ENCODE measurements at regions not wholly inside any gene's neighbourhood (a gene's known extent, or its start where the extent isn't known, plus 50 kb on each side); places are given as distances from the start of the nearest gene placed in this dataset.

GRCh38 chr1:244218220-244218619 lies 167.1 kb downstream of the ZBTB18 start:
- H3K4me2 ChIP-seq (ENCODE audit: low read length): no peak overlapping the region
- H3K27me3 ChIP-seq (ENCODE audit: insufficient read depth, low read length): no peaks in the 10 kb centered on the region
- H3K36me3 Mint-ChIP-seq (ENCODE audit: low read depth, unreplicated experiment): peaks cover 2% of the 10 kb centered on the region
- no peaks in the 10 kb centered on the region for H3K36me3 ChIP-seq (ENCODE audit: insufficient read depth, low read length)
- peaks cover 3% of the 10 kb centered on the region for H3K9me3 Mint-ChIP-seq (ENCODE audit: unreplicated experiment)
- no peak overlapping the region for H3K4me3 ChIP-seq (ENCODE audit: insufficient read depth, low read depth, low read length)
- peaks cover 6% of the 10 kb centered on the region for H3K4me1 Mint-ChIP-seq (ENCODE audit: low read depth, unreplicated experiment)
- no peak overlapping the region for H3K27ac Mint-ChIP-seq (ENCODE audit: unreplicated experiment)
- FAIRE-seq (no peak), DNase-seq (ENCODE audit: low read depth) (no peak)
- H2AFZ ChIP-seq (ENCODE audit: low read depth, low read length): no peak overlapping the region
- TF ChIP-seq CTCF (IDR thresholded peaks at IDR 0.05; ENCODE audit: insufficient read depth, low read depth, low read length) (no peak), EZH2 (IDR thresholded peaks at IDR 0.05; ENCODE audit: insufficient read depth, low read length) (no peak)
- no peak overlapping the region for H3K27ac ChIP-seq (ENCODE audit: low read depth, low read length)
- H3K4me3 Mint-ChIP-seq (ENCODE audit: unreplicated experiment): no peak overlapping the region
- H3K27me3 Mint-ChIP-seq (ENCODE audit: low read depth, unreplicated experiment): peaks cover 18% of the 10 kb centered on the region
- peaks cover 11% of the 10 kb centered on the region for H3K4me1 ChIP-seq (ENCODE audit: insufficient read depth, low read length)
- H3K79me2 ChIP-seq (ENCODE audit: insufficient read depth, low read length): no peaks in the 10 kb centered on the region
- H3K9ac ChIP-seq (ENCODE audit: low read length): no peak overlapping the region
- no peaks in the 10 kb centered on the region for H4K20me1 ChIP-seq (ENCODE audit: insufficient read depth, low read length)
- no peaks in the 10 kb centered on the region for H3K9me3 ChIP-seq (ENCODE audit: insufficient read depth, low read depth, low read length)

GRCh38 chr1:244219149-244219548 lies 168.1 kb downstream of the ZBTB18 start:
- Histone ChIP-seq H3K27ac (ENCODE audit: low read depth, low read length) (no peak overlapping the region), H3K4me1 (ENCODE audit: insufficient read depth, low read length) (peaks cover 7% of the 10 kb centered on the region), H3K9me3 (ENCODE audit: insufficient read depth, low read depth, low read length) (no peaks in the 10 kb centered on the region), H3K36me3 (ENCODE audit: insufficient read depth, low read length) (no peaks in the 10 kb centered on the region), H3K27me3 (ENCODE audit: insufficient read depth, low read length) (no peaks in the 10 kb centered on the region), H2AFZ (ENCODE audit: low read depth, low read length) (no peak overlapping the region), H3K9ac (ENCODE audit: low read length) (no peak overlapping the region), H3K4me2 (ENCODE audit: low read length) (no peak overlapping the region), H4K20me1 (ENCODE audit: insufficient read depth, low read length) (no peaks in the 10 kb centered on the region), H3K4me3 (ENCODE audit: insufficient read depth, low read depth, low read length) (no peak overlapping the region), H3K79me2 (ENCODE audit: insufficient read depth, low read length) (no peaks in the 10 kb centered on the region)
- peaks cover 4% of the 10 kb centered on the region for H3K4me1 Mint-ChIP-seq (ENCODE audit: low read depth, unreplicated experiment)
- peaks cover 18% of the 10 kb centered on the region for H3K27me3 Mint-ChIP-seq (ENCODE audit: low read depth, unreplicated experiment)
- no peak overlapping the region for H3K27ac Mint-ChIP-seq (ENCODE audit: unreplicated experiment)
- peaks cover 2% of the 10 kb centered on the region for H3K36me3 Mint-ChIP-seq (ENCODE audit: low read depth, unreplicated experiment)
- DNase-seq (ENCODE audit: low read depth) (no peak), FAIRE-seq (no peak)
- no peak overlapping the region for H3K4me3 Mint-ChIP-seq (ENCODE audit: unreplicated experiment)
- no peak for TF ChIP-seq EZH2 (IDR thresholded peaks at IDR 0.05; ENCODE audit: insufficient read depth, low read length)
- TF ChIP-seq CTCF (IDR thresholded peaks at IDR 0.05; ENCODE audit: insufficient read depth, low read depth, low read length): no peak
- H3K9me3 Mint-ChIP-seq (ENCODE audit: unreplicated experiment): peaks cover under 1% of the 10 kb centered on the region

- no peak overlapping the region for H3K27ac ChIP-seq (ENCODE audit: low read depth, low read length)
- no peaks in the 10 kb centered on the region for H4K20me1 ChIP-seq (ENCODE audit: insufficient read depth, low read length)
- no peak overlapping the region for H3K4me3 ChIP-seq (ENCODE audit: insufficient read depth, low read depth, low read length)
- Mint-ChIP-seq H3K27ac (ENCODE audit: unreplicated experiment) (no peak overlapping the region), H3K4me3 (ENCODE audit: unreplicated experiment) (no peak overlapping the region), H3K27me3 (ENCODE audit: low read depth, unreplicated experiment) (peaks cover 18% of the 10 kb centered on the region), H3K9me3 (ENCODE audit: unreplicated experiment) (peaks cover 3% of the 10 kb centered on the region), H3K4me1 (ENCODE audit: low read depth, unreplicated experiment) (no peaks in the 10 kb centered on the region), H3K36me3 (ENCODE audit: low read depth, unreplicated experiment) (peaks cover 2% of the 10 kb centered on the region)
- H3K9me3 ChIP-seq (ENCODE audit: insufficient read depth, low read depth, low read length): no peaks in the 10 kb centered on the region
- DNase-seq (ENCODE audit: low read depth): no peak
- no peak for FAIRE-seq
- no peaks in the 10 kb centered on the region for H3K79me2 ChIP-seq (ENCODE audit: insufficient read depth, low read length)
- no peak overlapping the region for H3K4me2 ChIP-seq (ENCODE audit: low read length)
- H2AFZ ChIP-seq (ENCODE audit: low read depth, low read length): no peak overlapping the region
- H3K27me3 ChIP-seq (ENCODE audit: insufficient read depth, low read length): no peaks in the 10 kb centered on the region
- H3K36me3 ChIP-seq (ENCODE audit: insufficient read depth, low read length): no peaks in the 10 kb centered on the region
- no peak for TF ChIP-seq EZH2 (IDR thresholded peaks at IDR 0.05; ENCODE audit: insufficient read depth, low read length)
- no peak for TF ChIP-seq CTCF (IDR thresholded peaks at IDR 0.05; ENCODE audit: insufficient read depth, low read depth, low read length)
- H3K4me1 ChIP-seq (ENCODE audit: insufficient read depth, low read length): peaks cover 1% of the 10 kb centered on the region
- no peak overlapping the region for H3K9ac ChIP-seq (ENCODE audit: low read length)
These were observed 168.7 kb downstream of the ZBTB18 start for GRCh38 chr1:244219802-244220201.
